ENCODE measurements at regions not wholly inside any gene's neighbourhood (a gene's known extent, or its start where the extent isn't known, plus 50 kb on each side); places are given as distances from the start of the nearest gene placed in this dataset.

DNA sequence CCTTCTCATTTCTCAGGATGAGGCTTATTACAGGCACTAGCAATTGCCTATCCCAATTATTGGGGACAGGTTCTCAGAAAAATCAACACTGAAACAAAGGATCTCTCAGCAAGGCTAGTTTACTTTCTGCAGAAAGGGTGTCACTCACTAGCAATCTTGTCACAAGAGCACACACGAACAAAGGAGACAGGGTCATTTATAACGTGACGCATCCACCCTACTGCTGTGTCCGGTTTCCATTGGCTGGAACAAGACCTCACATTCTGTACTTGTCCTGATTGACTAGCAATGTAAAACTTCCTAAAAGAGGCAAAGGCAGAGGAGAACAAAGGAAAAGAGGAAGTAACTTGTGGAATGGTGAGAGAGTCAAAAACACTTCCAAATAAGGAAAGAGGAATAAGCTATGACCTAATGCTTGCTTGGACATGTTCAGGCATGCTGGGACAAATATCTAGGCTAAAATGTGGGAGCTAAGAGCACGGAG lies 160.2 kb upstream of the STXBP5 start:
- H3K4me3 Mint-ChIP-seq (ENCODE audit: unreplicated experiment): no peak overlapping the region
- POLR2A ChIA-PET: interaction anchor here (1.0 to 1.2 kb wide), 3 partner anchors 13 to 127 kb away, joined by 3 read pairs; no protein-coding TSS in a partner anchor
- no peaks in the 10 kb centered on the region for H3K27me3 Mint-ChIP-seq (ENCODE audit: insufficient read depth, unreplicated experiment)
- TF ChIP-seq, protein P1, sequence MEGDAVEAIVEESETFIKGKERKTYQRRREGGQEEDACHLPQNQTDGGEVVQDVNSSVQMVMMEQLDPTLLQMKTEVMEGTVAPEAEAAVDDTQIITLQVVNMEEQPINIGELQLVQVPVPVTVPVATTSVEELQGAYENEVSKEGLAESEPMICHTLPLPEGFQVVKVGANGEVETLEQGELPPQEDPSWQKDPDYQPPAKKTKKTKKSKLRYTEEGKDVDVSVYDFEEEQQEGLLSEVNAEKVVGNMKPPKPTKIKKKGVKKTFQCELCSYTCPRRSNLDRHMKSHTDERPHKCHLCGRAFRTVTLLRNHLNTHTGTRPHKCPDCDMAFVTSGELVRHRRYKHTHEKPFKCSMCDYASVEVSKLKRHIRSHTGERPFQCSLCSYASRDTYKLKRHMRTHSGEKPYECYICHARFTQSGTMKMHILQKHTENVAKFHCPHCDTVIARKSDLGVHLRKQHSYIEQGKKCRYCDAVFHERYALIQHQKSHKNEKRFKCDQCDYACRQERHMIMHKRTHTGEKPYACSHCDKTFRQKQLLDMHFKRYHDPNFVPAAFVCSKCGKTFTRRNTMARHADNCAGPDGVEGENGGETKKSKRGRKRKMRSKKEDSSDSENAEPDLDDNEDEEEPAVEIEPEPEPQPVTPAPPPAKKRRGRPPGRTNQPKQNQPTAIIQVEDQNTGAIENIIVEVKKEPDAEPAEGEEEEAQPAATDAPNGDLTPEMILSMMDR (IDR thresholded peaks at IDR 0.05; ENCODE audit: unreplicated experiment): no peak
- H3K9me3 Mint-ChIP-seq (ENCODE audit: unreplicated experiment): peaks cover 23% of the 10 kb centered on the region
- CTCF ChIA-PET: interaction anchor here (0.6 to 1.3 kb wide), 2 partner anchors 15 to 1255 kb away, joined by 3 to 4 read pairs; no protein-coding TSS in a partner anchor
- intact Hi-C loops (cut with micrococcal nuclease): no loop called here
- H3K36me3 Mint-ChIP-seq (ENCODE audit: insufficient read depth, unreplicated experiment): no peaks in the 10 kb centered on the region
- no TSS peak for BruUV-seq (replicated peaks)
- DNase-seq (ENCODE audit: unreplicated experiment): peak; percentile 52
- H3K4me1 Mint-ChIP-seq (ENCODE audit: insufficient read depth, unreplicated experiment): peaks cover 21% of the 10 kb centered on the region
- peak overlapping the region; percentile 77 for H3K27ac Mint-ChIP-seq (ENCODE audit: low read depth, unreplicated experiment)

DNA sequence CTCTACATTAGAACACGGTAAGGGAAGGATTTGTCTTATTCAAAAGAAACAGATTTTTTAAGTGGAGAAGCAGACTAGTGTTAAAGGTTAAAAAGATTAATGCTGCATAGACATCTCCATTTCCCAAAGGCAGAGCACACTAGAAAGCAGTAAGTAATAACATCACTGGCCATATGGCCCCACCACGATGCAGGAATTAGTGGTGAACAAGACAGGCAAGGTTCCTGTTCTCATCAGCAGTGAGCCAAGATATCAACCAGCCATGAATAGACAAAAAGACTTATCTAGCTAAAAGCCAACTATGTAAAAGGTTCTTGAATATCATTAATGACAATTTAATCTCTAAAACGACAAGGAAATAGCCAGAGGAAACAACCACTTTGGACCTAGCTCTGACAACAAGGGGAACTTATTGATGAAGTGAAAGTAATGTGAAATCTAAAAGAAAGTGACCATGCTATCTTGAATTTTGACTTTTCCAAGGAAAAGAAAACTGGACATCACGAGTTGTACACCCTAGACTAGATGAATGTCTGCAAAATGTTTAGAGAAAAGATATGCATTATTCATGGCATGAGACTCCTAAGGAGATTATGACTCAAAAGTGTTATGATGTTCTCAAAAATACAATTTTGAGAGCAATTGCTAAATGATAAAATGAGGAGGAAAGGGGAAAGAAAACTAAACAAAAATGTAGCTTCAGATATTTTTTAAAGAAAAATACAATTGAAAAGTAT lies 157.9 kb upstream of the STXBP5 start:
- BruUV-seq (replicated peaks): no TSS peak
- CTCF ChIA-PET: interaction anchor here (1.2 kb wide), 1 partner anchor 55 kb away, joined by 3 read pairs; no protein-coding TSS in a partner anchor
- no peaks in the 10 kb centered on the region for H3K27me3 Mint-ChIP-seq (ENCODE audit: insufficient read depth, unreplicated experiment)
- peaks cover 10% of the 10 kb centered on the region for H3K4me1 Mint-ChIP-seq (ENCODE audit: insufficient read depth, unreplicated experiment)
- peaks cover 23% of the 10 kb centered on the region for H3K9me3 Mint-ChIP-seq (ENCODE audit: unreplicated experiment)
- POLR2A ChIA-PET: no interaction called here
- DNase-seq (ENCODE audit: unreplicated experiment): no peak
- TF ChIP-seq, protein P1 (IDR thresholded peaks at IDR 0.05; ENCODE audit: unreplicated experiment): no peak
- no peak overlapping the region for H3K27ac Mint-ChIP-seq (ENCODE audit: low read depth, unreplicated experiment)
- H3K4me3 Mint-ChIP-seq (ENCODE audit: unreplicated experiment): no peak overlapping the region
- no peaks in the 10 kb centered on the region for H3K36me3 Mint-ChIP-seq (ENCODE audit: insufficient read depth, unreplicated experiment)
- intact Hi-C loops (cut with micrococcal nuclease): no loop called here

DNA sequence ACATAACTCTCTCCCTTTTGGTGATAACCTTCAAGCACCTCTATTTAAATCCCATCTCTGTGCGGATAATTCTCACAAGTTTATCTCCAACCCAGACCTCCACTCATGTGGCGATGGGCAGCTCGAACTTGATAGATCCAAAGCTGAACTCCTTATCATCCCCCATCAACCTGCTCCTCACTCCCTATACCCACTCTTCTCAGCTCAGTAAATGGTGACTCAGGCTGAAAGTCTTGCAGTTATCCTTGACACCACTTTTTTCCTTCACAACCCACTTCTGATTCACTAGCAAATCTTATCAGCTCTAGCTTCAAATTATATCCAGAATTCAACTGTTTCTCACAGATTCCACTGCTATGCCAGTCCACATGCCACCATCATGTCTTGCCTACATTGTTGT lies 155.3 kb upstream of the STXBP5 start:
- TF ChIP-seq, protein P1 (IDR thresholded peaks at IDR 0.05; ENCODE audit: unreplicated experiment): no peak
- no peaks in the 10 kb centered on the region for H3K36me3 Mint-ChIP-seq (ENCODE audit: insufficient read depth, unreplicated experiment)
- DNase-seq (ENCODE audit: unreplicated experiment): no peak
- peaks cover 9% of the 10 kb centered on the region for H3K9me3 Mint-ChIP-seq (ENCODE audit: unreplicated experiment)
- ChIA-PET CTCF (interaction anchor here (0.5 to 0.7 kb wide), 3 partner anchors 94 to 1096 kb away, joined by 3 read pairs; no protein-coding TSS in a partner anchor), POLR2A (no interaction called here)
- intact Hi-C loops (cut with micrococcal nuclease): no loop called here
- no TSS peak for BruUV-seq (replicated peaks)
- H3K27me3 Mint-ChIP-seq (ENCODE audit: insufficient read depth, unreplicated experiment): no peaks in the 10 kb centered on the region
- no peak overlapping the region for H3K4me3 Mint-ChIP-seq (ENCODE audit: unreplicated experiment)
- H3K27ac Mint-ChIP-seq (ENCODE audit: low read depth, unreplicated experiment): no peak overlapping the region
- peaks cover 8% of the 10 kb centered on the region for H3K4me1 Mint-ChIP-seq (ENCODE audit: insufficient read depth, unreplicated experiment)

DNA sequence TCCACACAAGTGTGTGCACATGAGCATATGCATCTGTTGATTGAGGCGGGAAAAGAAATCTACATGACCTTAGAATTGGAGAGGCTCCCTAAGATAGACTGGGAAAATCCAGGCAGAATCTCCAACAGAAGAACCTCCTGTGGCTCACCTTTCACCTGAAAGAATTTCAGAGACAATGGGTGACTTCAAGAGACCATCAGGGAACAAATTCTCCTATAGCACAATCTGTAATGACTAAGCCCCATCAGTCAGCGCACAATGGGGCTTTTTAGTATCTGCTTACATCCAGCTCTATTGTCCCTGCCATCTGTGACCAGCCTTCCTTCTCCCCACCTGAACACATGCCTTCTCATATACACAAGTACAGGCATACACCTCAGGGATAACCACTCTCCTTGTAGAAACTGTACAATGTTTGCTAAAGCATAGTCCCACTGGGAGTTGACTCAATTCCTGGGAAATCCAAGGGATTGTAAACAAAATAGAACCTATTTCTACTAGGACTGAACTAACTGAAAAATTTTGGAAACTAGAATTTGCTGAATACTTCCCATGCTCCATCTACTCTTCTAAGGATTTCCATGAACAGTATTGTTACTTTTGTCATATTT lies 150.8 kb upstream of the STXBP5 start:
- no peak for DNase-seq (ENCODE audit: unreplicated experiment)
- POLR2A ChIA-PET: no interaction called here
- Mint-ChIP-seq H3K4me1 (ENCODE audit: insufficient read depth, unreplicated experiment) (no peaks in the 10 kb centered on the region), H3K4me3 (ENCODE audit: unreplicated experiment) (no peak overlapping the region), H3K27ac (ENCODE audit: low read depth, unreplicated experiment) (no peak overlapping the region), H3K27me3 (ENCODE audit: insufficient read depth, unreplicated experiment) (no peaks in the 10 kb centered on the region), H3K9me3 (ENCODE audit: unreplicated experiment) (no peaks in the 10 kb centered on the region), H3K36me3 (ENCODE audit: insufficient read depth, unreplicated experiment) (no peaks in the 10 kb centered on the region)
- intact Hi-C loops (cut with micrococcal nuclease): no loop called here
- CTCF ChIA-PET: interaction anchor here (0.6 kb wide), 1 partner anchor 1191 kb away, joined by 3 read pairs; no protein-coding TSS in a partner anchor
- TF ChIP-seq, protein P1 (IDR thresholded peaks at IDR 0.05; ENCODE audit: unreplicated experiment): no peak
- BruUV-seq (replicated peaks): no TSS peak

All from MCF 10A (cell line).